CD4-positive, alpha-beta T cell treated with Interleukin-12 subunit alpha and Interleukin-12 subunit beta, for 1 hour (primary cell): ENCODE measurements at regions not wholly inside any gene's neighbourhood (a gene's known extent, or its start where the extent isn't known, plus 50 kb on each side); places are given as distances from the start of the nearest gene placed in this dataset.
"Not testable (repeated sequence)": the region's sequence is repeated elsewhere in the genome, so short reads cannot be mapped to it uniquely, and the experiment has no call there.

ENCODE experiments used
- DNase-seq: peaks from one replicate; pipeline ENCODE4 v3.0.0-alpha.2; 2020

- DNase-seq: no peak
Observed at GRCh38 chr14:97033556-97034081, 236.4 kb downstream of the VRK1 start.

- DNase-seq: no peak
Observed at GRCh38 chr14:97036086-97036852, 239.1 kb downstream of the VRK1 start.

GRCh38 chr14:97039717-97040363 lies 242.7 kb downstream of the VRK1 start:
- no peak for DNase-seq

- DNase-seq: no peak
Observed at GRCh38 chr14:97046967-97047366, 249.8 kb downstream of the VRK1 start.

GRCh38 chr14:97052001-97052400 lies 254.8 kb downstream of the VRK1 start:
- DNase-seq: no peak

- no peak for DNase-seq
Observed at GRCh38 chr14:97053941-97054340, 256.8 kb downstream of the VRK1 start.

- DNase-seq: no peak
Observed at GRCh38 chr14:97055355-97055754, 258.2 kb downstream of the VRK1 start.

- DNase-seq: peak; percentile 4
Observed at GRCh38 chr14:97056086-97056485, 258.9 kb downstream of the VRK1 start.

- DNase-seq: no peak
Observed at GRCh38 chr14:97057238-97058073, 260.3 kb downstream of the VRK1 start.

- DNase-seq: no peak
Observed at GRCh38 chr14:97058074-97058467, 260.9 kb downstream of the VRK1 start.

GRCh38 chr14:97058589-97058988 lies 261.4 kb downstream of the VRK1 start:
- DNase-seq: no peak

- DNase-seq: no peak
Observed at GRCh38 chr14:97061198-97061597, 264.0 kb downstream of the VRK1 start.

- DNase-seq: no peak
Observed at GRCh38 chr14:97061714-97062113, 264.5 kb downstream of the VRK1 start.

- DNase-seq: no peak
Observed at GRCh38 chr14:97065305-97066067, 268.3 kb downstream of the VRK1 start.

- no peak for DNase-seq
Observed at GRCh38 chr14:97066068-97066899, 269.1 kb downstream of the VRK1 start.

- DNase-seq: not testable (repeated sequence)
Observed at GRCh38 chr14:97068293-97068692, 271.1 kb downstream of the VRK1 start.

- DNase-seq: no peak
Observed at GRCh38 chr14:97070259-97070658, 273.1 kb downstream of the VRK1 start.

- no peak for DNase-seq
Observed at GRCh38 chr14:97071177-97071576, 274.0 kb downstream of the VRK1 start.

GRCh38 chr14:97073622-97074021 lies 276.4 kb downstream of the VRK1 start:
- no peak for DNase-seq

GRCh38 chr14:97074456-97074855 lies 277.3 kb downstream of the VRK1 start:
- no peak for DNase-seq

- DNase-seq: no peak
Observed at GRCh38 chr14:97074856-97075255, 277.7 kb downstream of the VRK1 start.

GRCh38 chr14:97077253-97077653 lies 280.1 kb downstream of the VRK1 start:
- peak; percentile 17 for DNase-seq
